Hepatocyte (in vitro differentiated cells): ENCODE measurements at regions not wholly inside any gene's neighbourhood (a gene's known extent, or its start where the extent isn't known, plus 50 kb on each side); places are given as distances from the start of the nearest gene placed in this dataset.
"Not testable (repeated sequence)": the region's sequence is repeated elsewhere in the genome, so short reads cannot be mapped to it uniquely, and the experiment has no call there.

ENCODE experiments used
- DNase-seq: peaks from one replicate; pipeline ENCODE4 v3.0.0-alpha.2; 2016; ENCODE audit warnings: low spot score
- H2AFZ ChIP-seq: fragments of 200-600 bp; sonication (generic); 2 replicates; pipeline ENCODE4 v1.6.0; 2016; ENCODE audit warnings: antibody characterized with exemption, mild to moderate bottlenecking
- H3K27ac ChIP-seq: fragments of 200-600 bp; sonication (generic); 2 replicates; pipeline ENCODE4 v1.5.1; 2016; ENCODE audit warnings: mild to moderate bottlenecking
- H3K27me3 ChIP-seq: fragments of 200-600 bp; sonication (generic); 2 replicates; pipeline ENCODE4 v1.6.1; 2016
- H3K36me3 ChIP-seq: fragments of 200-600 bp; sonication (generic); replicated peaks from 2 replicates; pipeline ENCODE4 v1.5.1; 2016; ENCODE audit warnings: low read depth; ENCODE audit not compliant: insufficient read depth
- H3K4me1 ChIP-seq: fragments of 200-600 bp; sonication (generic); 2 replicates; pipeline ENCODE4 v1.5.1; 2016; ENCODE audit warnings: mild to moderate bottlenecking, moderate library complexity; ENCODE audit not compliant: insufficient read depth
- H3K4me2 ChIP-seq: fragments of 200-600 bp; sonication (generic); 2 replicates; pipeline ENCODE4 v1.6.0; 2016
- H3K4me3 ChIP-seq: fragments of 200-600 bp; sonication (generic); 2 replicates; pipeline ENCODE4 v1.5.1; 2016; ENCODE audit warnings: mild to moderate bottlenecking
- H3K79me2 ChIP-seq: fragments of 200-600 bp; sonication (generic); 2 replicates; pipeline ENCODE4 v1.6.0; 2017; ENCODE audit warnings: mild to moderate bottlenecking
- H3K9me2 ChIP-seq: fragments of 200-600 bp; sonication (generic); replicated peaks from 2 replicates; pipeline ENCODE4 v1.6.0; 2017; ENCODE audit warnings: mild to moderate bottlenecking; ENCODE audit not compliant: insufficient read depth
- H3K9me3 ChIP-seq: fragments of 200-600 bp; sonication (generic); 2 replicates; pipeline ENCODE4 v1.5.1; 2016; ENCODE audit warnings: low read depth, mild to moderate bottlenecking
- H4K20me1 ChIP-seq: fragments of 200-600 bp; sonication (generic); 2 replicates; pipeline ENCODE4 v1.6.0; 2016; ENCODE audit warnings: mild to moderate bottlenecking; ENCODE audit not compliant: insufficient read depth, poor library complexity, severe bottlenecking
- CTCF ChIP-seq: fragments of 200-600 bp; sonication (generic); IDR thresholded peaks from 2 replicates; pipeline ENCODE4 v1.5.1; 2016; ENCODE audit warnings: antibody characterized with exemption, mild to moderate bottlenecking; ENCODE audit not compliant: poor library complexity
- EZH2 ChIP-seq: fragments of 200-600 bp; sonication (generic); IDR thresholded peaks from 2 replicates; pipeline ENCODE4 v1.6.1; 2016; ENCODE audit warnings: antibody characterized with exemption, mild to moderate bottlenecking, borderline replicate concordance
- EZH2phosphoT487 ChIP-seq: fragments of 200-600 bp; sonication (generic); IDR thresholded peaks from one replicate; pipeline ENCODE4 v1.6.1; 2018; ENCODE audit warnings: antibody characterized with exemption, mild to moderate bottlenecking, low read depth, moderate library complexity; ENCODE audit not compliant: unreplicated experiment, severe bottlenecking
- WGBS: methylation state at CpG from one replicate; pipeline ENCODE4 v1.1.6; 2016; ENCODE audit warnings: low lambda C conversion rate; ENCODE audit errors: missing lambda C conversion rate; 5-methylcytosine and 5-hydroxymethylcytosine counted together

- no peak overlapping the region for H2AFZ ChIP-seq
- no peaks in the 10 kb centered on the region for H3K4me1 ChIP-seq
- no peak for DNase-seq
- no peaks in the 10 kb centered on the region for H3K27me3 ChIP-seq
- no peak overlapping the region for H3K27ac ChIP-seq
- H3K36me3 ChIP-seq: no peaks in the 10 kb centered on the region
- no peak overlapping the region for H3K4me3 ChIP-seq
- no peaks in the 10 kb centered on the region for H3K9me3 ChIP-seq
- WGBS: 95% methylated on average over 32 of the region's 42 CpGs
- H4K20me1 ChIP-seq: no peaks in the 10 kb centered on the region
- H3K4me2 ChIP-seq: no peak overlapping the region
- no peaks in the 10 kb centered on the region for H3K9me2 ChIP-seq
- H3K79me2 ChIP-seq: no peaks in the 10 kb centered on the region
- TF ChIP-seq CTCF: no peak
- TF ChIP-seq EZH2: no peak
- TF ChIP-seq EZH2phosphoT487: no peak
Measured at GRCh38 chr15:84398763-84399701, 163.5 kb downstream of the GOLGA6L4 start.

DNA sequence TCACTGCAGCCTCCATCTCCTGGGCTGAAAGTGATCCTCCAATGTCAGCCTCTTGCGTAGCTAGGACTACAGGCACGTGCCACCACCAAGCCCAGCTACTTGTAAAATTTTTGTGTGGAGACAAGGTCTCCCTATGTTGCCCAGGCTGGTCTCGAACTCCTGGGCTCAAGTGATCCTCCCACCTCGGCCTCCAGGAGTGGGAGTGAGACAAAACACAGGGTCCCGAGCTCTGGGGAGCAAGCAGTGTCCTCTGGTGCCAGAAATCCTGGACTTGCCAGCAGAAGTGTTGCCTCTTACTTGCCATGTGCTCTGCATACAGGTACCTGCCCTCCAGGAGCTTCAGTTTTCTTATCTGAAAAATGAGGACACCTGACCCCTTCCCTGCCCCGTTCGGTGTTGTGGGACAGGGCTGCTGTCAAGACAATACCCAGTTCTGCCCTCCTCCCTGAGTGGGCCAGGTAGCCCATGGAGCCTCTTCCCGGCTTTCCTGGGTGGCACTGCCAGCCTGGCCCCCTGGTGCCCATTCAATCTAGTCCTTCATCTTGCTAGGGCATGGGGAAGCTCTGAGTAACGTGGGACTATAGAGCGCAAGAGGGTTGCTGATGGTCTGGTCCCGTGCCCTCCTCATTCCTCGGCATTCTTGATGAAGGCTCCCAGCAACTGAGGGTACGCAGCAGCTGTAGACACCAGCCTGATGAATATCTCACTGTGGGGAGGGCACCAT lies 164.6 kb downstream of the GOLGA6L4 start:
- WGBS: 80% methylated on average over 13 of the region's 13 CpGs
- Histone ChIP-seq H3K9me3 (no peaks in the 10 kb centered on the region), H3K27ac (no peak overlapping the region), H3K4me3 (no peak overlapping the region), H2AFZ (no peak overlapping the region), H3K79me2 (no peaks in the 10 kb centered on the region), H4K20me1 (no peaks in the 10 kb centered on the region), H3K9me2 (no peaks in the 10 kb centered on the region), H3K27me3 (no peaks in the 10 kb centered on the region), H3K36me3 (no peaks in the 10 kb centered on the region), H3K4me2 (no peak overlapping the region), H3K4me1 (no peaks in the 10 kb centered on the region)
- no peak for DNase-seq
- TF ChIP-seq EZH2: no peak
- no peak for TF ChIP-seq EZH2phosphoT487
- TF ChIP-seq CTCF: no peak

DNA sequence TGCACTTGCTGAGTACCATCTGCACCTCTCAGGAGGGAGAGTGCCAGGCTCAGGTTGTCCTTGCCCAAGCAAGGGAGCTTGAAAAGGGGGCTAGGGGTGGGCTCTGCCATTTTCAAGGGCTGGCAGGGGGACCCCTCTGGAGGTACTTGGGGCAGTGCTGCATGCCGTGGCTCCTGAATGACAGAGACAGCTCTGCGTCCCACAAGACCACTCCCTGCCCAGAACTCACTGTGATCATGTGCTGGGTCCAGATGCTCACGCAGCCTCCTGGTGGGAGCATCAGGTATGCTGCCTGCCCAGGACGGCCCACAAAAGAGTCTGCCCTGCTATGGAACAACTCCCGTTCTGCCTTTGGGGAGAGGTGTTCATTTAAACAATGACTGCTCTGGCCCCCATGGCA lies 165.2 kb downstream of the GOLGA6L4 start:
- Histone ChIP-seq H3K4me3 (no peak overlapping the region), H3K4me1 (no peaks in the 10 kb centered on the region), H2AFZ (no peak overlapping the region), H3K4me2 (no peak overlapping the region), H3K9me2 (no peaks in the 10 kb centered on the region), H4K20me1 (no peaks in the 10 kb centered on the region), H3K27ac (no peak overlapping the region), H3K9me3 (no peaks in the 10 kb centered on the region), H3K79me2 (no peaks in the 10 kb centered on the region), H3K36me3 (no peaks in the 10 kb centered on the region), H3K27me3 (no peaks in the 10 kb centered on the region)
- no peak for DNase-seq
- WGBS: 73% methylated on average over 5 of the region's 5 CpGs
- no peak for TF ChIP-seq EZH2phosphoT487
- TF ChIP-seq CTCF: no peak
- TF ChIP-seq EZH2: no peak

DNA sequence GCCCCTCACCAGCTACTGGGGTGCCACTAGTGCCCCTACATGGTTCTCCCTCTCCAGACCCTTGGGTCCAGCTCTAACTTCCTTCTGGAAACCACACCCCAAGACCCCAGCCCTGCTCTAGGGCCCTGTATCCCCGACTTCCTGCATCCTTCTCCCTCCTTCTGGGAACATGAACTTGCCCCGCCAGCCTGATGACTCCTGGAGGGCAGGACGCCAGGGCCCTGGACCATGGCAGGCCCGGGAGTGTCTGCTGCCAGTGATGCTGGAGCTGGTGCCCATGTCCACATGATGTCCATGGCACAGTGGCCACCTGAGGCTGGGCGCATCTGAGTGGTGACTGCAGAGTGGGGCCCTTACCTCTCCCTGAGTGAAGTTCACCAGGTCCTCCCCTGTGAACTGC lies 165.9 kb downstream of the GOLGA6L4 start:
- H2AFZ ChIP-seq, H3K4me1 ChIP-seq, H3K36me3 ChIP-seq, H3K9me2 ChIP-seq, H3K27ac ChIP-seq, H3K9me3 ChIP-seq, H4K20me1 ChIP-seq, H3K4me2 ChIP-seq, H3K4me3 ChIP-seq, H3K27me3 ChIP-seq, DNase-seq, H3K79me2 ChIP-seq: not testable (repeated sequence)
- WGBS: 88% methylated on average over 5 of the region's 5 CpGs

- H3K4me3 ChIP-seq, H3K79me2 ChIP-seq, DNase-seq, H3K9me2 ChIP-seq, H4K20me1 ChIP-seq, H3K36me3 ChIP-seq, H2AFZ ChIP-seq, H3K9me3 ChIP-seq, H3K27ac ChIP-seq, H3K27me3 ChIP-seq, H3K4me1 ChIP-seq, H3K4me2 ChIP-seq: not testable (repeated sequence)
- 94% methylated on average over 14 of the region's 14 CpGs for WGBS
Measured at GRCh38 chr15:84401891-84402840, 166.6 kb downstream of the GOLGA6L4 start.
